Glutamatergic neuron (in vitro differentiated cells): ENCODE measurements at regions not wholly inside any gene's neighbourhood (a gene's known extent, or its start where the extent isn't known, plus 50 kb on each side); places are given as distances from the start of the nearest gene placed in this dataset.

Experiments used
- DNase-seq: peaks from one replicate; pipeline ENCODE4 v3.0.0; 2022
- H3K27ac Mint-ChIP-seq: one replicate; pipeline ENCODE4 v1.8.0; 2020; ENCODE audit warnings: mild to moderate bottlenecking, mixed read lengths, inconsistent platforms; ENCODE audit not compliant: unreplicated experiment
- H3K27me3 Mint-ChIP-seq: one replicate; pipeline ENCODE4 v1.8.0; 2020; ENCODE audit warnings: mild to moderate bottlenecking, moderate library complexity, mixed read lengths, inconsistent platforms; ENCODE audit not compliant: unreplicated experiment
- H3K36me3 Mint-ChIP-seq: one replicate; pipeline ENCODE4 v1.8.0; 2020; ENCODE audit warnings: mild to moderate bottlenecking, mixed read lengths, inconsistent platforms; ENCODE audit not compliant: unreplicated experiment
- H3K4me1 Mint-ChIP-seq: one replicate; pipeline ENCODE4 v1.8.0; 2020; ENCODE audit warnings: mild to moderate bottlenecking, low read depth, mixed read lengths, inconsistent platforms; ENCODE audit not compliant: unreplicated experiment
- H3K4me3 Mint-ChIP-seq: one replicate; pipeline ENCODE4 v1.8.0; 2020; ENCODE audit warnings: mild to moderate bottlenecking, mixed read lengths, inconsistent platforms; ENCODE audit not compliant: unreplicated experiment
- H3K9me3 Mint-ChIP-seq: one replicate; pipeline ENCODE4 v1.8.0; 2020; ENCODE audit warnings: mild to moderate bottlenecking, moderate library complexity, mixed read lengths, inconsistent platforms; ENCODE audit not compliant: unreplicated experiment
- TF ChIP-seq, protein P1 (sequence below): fragments of 200-600 bp; sonication (generic); IDR thresholded peaks from one replicate; pipeline ENCODE4 v1.5.0; 2021; ENCODE audit not compliant: partially characterized antibody, unreplicated experiment

DNA sequence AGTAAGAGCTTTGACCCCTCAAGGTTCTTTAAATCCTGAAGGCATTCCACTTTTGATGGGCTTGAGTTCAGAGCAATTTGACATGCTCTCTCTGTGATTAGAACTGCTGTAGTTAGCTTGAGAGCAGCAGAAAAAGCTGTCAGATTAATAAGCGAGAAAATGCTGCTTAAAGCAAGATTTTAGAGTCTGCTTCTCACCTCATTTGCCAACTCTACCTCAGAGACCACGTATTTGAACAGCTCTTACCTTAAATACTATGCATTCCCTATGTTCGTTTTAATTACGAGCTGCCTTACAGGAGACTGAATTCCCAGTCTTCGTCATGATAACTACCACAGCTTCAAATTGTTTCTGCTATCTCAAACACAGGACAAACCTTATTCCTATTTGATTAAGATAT, 253.4 kb downstream of the SLITRK6 start:
- peaks cover 7% of the 10 kb centered on the region for H3K27me3 Mint-ChIP-seq
- no peak for DNase-seq

DNA sequence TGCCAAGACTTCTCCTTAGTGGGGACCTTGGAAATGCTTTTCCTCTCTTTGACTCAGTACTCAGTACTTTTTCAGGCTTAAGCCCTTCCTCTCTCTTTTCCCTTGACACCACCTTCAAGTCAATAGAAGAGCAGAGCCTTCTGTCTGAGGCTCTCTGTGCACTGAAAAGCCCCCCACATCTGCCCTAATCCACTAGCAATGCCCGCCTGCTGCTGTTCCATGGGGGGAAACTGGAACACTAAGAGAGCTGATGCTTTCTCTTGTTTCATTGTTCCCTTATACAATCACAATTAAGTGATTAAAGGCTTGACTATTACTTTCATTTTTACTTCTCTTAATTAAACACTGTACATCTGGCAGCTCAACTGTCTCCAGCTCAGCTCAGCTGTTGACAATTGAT, 254.5 kb downstream of the SLITRK6 start:
- DNase-seq = peak; percentile 17
- H3K36me3 Mint-ChIP-seq = peaks cover 7% of the 10 kb centered on the region
- TF ChIP-seq, protein P1, sequence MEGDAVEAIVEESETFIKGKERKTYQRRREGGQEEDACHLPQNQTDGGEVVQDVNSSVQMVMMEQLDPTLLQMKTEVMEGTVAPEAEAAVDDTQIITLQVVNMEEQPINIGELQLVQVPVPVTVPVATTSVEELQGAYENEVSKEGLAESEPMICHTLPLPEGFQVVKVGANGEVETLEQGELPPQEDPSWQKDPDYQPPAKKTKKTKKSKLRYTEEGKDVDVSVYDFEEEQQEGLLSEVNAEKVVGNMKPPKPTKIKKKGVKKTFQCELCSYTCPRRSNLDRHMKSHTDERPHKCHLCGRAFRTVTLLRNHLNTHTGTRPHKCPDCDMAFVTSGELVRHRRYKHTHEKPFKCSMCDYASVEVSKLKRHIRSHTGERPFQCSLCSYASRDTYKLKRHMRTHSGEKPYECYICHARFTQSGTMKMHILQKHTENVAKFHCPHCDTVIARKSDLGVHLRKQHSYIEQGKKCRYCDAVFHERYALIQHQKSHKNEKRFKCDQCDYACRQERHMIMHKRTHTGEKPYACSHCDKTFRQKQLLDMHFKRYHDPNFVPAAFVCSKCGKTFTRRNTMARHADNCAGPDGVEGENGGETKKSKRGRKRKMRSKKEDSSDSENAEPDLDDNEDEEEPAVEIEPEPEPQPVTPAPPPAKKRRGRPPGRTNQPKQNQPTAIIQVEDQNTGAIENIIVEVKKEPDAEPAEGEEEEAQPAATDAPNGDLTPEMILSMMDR = no peak
- peaks cover 10% of the 10 kb centered on the region for H3K9me3 Mint-ChIP-seq
- peak overlapping the region; percentile 83 for H3K27ac Mint-ChIP-seq
- H3K4me3 Mint-ChIP-seq = peak overlapping the region; percentile 16
- H3K27me3 Mint-ChIP-seq = peaks cover 6% of the 10 kb centered on the region
- H3K4me1 Mint-ChIP-seq = peaks cover 8% of the 10 kb centered on the region

More for the DNA sequence above, 253.4 kb downstream of the SLITRK6 start:
- no peak overlapping the region for H3K4me3 Mint-ChIP-seq
- no peak overlapping the region for H3K27ac Mint-ChIP-seq
- H3K36me3 Mint-ChIP-seq = peaks cover 7% of the 10 kb centered on the region
- TF ChIP-seq, protein P1 = no peak
- H3K4me1 Mint-ChIP-seq = peaks cover 8% of the 10 kb centered on the region
- peaks cover 11% of the 10 kb centered on the region for H3K9me3 Mint-ChIP-seq

DNA sequence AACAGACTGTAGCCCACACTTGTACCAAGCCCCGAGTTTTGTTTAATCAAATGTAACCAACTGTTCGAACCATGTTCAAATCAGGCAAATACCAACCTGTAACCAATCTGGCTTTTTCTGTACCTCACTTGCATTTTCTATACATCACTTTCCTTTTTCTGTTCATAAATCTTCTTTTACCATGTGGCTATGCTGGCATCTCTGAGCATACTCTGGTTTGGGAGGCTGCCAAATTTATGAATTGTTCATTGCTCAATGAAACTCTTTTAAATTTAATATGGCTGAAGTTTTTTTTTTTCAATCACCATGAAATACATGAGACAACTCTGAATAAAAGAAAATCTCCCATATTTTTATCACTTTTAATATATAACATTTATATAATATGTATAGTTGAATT, 256.1 kb downstream of the SLITRK6 start:
- Mint-ChIP-seq H3K27me3 (peaks cover 4% of the 10 kb centered on the region), H3K9me3 (peaks cover 3% of the 10 kb centered on the region), H3K4me3 (no peak overlapping the region), H3K36me3 (no peaks in the 10 kb centered on the region), H3K27ac (no peak overlapping the region), H3K4me1 (peaks cover 8% of the 10 kb centered on the region)
- TF ChIP-seq, protein P1 = no peak
- DNase-seq = no peak

DNA sequence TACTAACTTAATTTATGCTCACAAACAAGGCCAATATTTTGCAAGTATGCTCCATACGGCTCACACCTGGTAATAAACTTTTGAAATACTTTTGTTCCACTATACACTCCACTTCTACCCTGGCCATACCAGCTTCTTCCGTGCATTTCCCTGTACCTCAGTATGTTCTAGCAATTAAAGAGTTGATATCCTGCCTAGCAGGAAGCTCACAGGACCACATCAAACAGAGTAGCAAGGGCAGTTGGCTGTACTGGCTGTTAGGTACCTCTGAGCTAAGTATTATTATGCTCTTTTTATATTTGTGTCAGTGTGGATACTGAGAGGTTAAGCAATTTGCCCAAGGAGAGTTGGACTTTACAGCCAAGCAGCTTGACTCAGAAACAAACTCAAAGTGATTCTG, 257.7 kb downstream of the SLITRK6 start:
- H3K9me3 Mint-ChIP-seq = peaks cover 3% of the 10 kb centered on the region
- TF ChIP-seq, protein P1 = no peak
- no peak overlapping the region for H3K4me3 Mint-ChIP-seq
- peaks cover 8% of the 10 kb centered on the region for H3K4me1 Mint-ChIP-seq
- peaks cover 4% of the 10 kb centered on the region for H3K27me3 Mint-ChIP-seq
- H3K27ac Mint-ChIP-seq = no peak overlapping the region
- no peak for DNase-seq
- H3K36me3 Mint-ChIP-seq = no peaks in the 10 kb centered on the region

DNA sequence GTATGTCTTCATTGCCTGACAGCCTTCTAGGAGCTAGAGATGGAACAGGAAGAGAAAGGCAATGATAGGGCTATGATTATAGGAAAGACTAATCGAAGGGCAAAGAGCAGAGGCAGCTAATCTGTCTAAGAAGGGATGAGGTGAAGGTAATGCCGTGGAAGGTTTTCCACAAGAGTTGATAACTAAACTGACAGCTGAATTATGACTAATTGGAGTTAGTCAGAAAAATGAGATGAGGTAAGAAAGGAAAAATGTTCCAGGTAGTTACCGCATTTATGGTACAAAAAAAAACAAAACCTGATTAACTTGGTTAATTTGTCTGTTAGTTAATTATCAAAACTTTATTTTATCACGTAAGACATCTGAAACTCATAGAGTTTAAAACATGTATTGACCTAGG, 260.3 kb downstream of the SLITRK6 start:
- TF ChIP-seq, protein P1 = no peak
- no peaks in the 10 kb centered on the region for H3K9me3 Mint-ChIP-seq
- peaks cover 3% of the 10 kb centered on the region for H3K4me1 Mint-ChIP-seq
- H3K4me3 Mint-ChIP-seq = no peak overlapping the region
- no peaks in the 10 kb centered on the region for H3K27me3 Mint-ChIP-seq
- DNase-seq = no peak
- no peaks in the 10 kb centered on the region for H3K36me3 Mint-ChIP-seq
- no peak overlapping the region for H3K27ac Mint-ChIP-seq
